ENCODE measurements at regions not wholly inside any gene's neighbourhood (a gene's known extent, or its start where the extent isn't known, plus 50 kb on each side); places are given as distances from the start of the nearest gene placed in this dataset.
"Not testable (repeated sequence)": the region's sequence is repeated elsewhere in the genome, so short reads cannot be mapped to it uniquely, and the experiment has no call there.

DNA sequence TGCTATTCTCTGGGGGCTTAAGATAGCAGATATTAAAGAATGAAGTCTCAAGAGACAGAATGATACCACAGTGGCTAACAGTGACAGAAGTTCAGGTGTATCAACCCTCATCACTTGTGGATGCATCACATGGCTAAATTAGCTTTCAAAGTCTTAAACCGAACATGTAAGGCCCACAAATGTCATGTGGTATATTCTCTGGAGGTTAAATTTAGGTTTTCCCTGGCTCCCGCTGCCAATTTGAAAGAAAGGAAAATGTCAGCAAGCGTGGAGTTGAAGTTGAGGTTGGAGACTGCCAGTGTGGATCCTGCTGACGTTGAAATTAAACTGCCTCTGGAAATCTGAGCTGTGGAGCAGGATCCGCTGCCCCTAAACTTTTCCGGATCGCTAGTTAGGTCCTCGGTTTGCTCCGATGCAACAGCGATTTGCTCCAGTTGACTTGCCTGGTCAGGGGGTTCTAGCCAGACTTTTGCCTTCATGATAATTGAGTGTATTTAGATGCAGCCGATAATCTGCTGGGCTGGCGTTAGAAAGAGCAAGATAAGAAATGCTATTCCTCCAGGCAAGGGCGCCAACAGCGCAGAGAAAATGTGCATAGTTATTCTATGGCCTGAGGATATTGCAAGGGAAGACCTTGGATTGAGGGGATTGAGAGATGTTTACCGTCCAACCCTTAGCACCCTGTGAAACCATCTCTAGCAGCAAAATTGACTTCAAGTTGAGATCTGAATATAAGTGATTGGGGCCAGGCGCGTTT lies 443.9 kb downstream of the TMEM114 start:
- ChIA-PET CTCF (no interaction called here), POLR2A (no interaction called here)

- POLR2A ChIA-PET = no interaction called here
- CTCF ChIA-PET = no interaction called here
Observed at GRCh38 chr16:8138666-8139065, 451.6 kb downstream of the TMEM114 start.

DNA sequence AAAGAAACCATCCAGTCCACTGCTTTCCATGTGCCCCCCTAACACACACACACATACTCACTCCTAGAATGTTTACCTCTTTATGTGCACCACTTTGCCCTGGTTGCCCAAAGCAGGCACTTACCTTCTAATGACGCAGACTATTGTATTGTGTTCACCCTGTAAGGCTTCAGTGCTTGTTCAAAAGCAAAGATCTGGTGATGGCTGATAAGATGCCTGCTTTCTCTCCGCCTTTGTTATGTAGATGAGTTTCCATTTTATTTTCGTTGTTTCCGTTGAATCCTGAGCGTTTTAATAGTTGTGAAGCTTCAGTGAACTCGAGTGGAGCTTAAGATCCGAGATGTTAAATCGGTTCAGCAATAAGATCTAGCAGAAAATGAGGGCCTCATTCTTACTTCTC lies 452.7 kb downstream of the TMEM114 start:
- POLR2A ChIA-PET = no interaction called here
- CTCF ChIA-PET = no interaction called here

GRCh38 chr16:8130197-8130596 lies 460.1 kb downstream of the TMEM114 start:
- ChIA-PET POLR2A (no interaction called here), CTCF (no interaction called here)

DNA sequence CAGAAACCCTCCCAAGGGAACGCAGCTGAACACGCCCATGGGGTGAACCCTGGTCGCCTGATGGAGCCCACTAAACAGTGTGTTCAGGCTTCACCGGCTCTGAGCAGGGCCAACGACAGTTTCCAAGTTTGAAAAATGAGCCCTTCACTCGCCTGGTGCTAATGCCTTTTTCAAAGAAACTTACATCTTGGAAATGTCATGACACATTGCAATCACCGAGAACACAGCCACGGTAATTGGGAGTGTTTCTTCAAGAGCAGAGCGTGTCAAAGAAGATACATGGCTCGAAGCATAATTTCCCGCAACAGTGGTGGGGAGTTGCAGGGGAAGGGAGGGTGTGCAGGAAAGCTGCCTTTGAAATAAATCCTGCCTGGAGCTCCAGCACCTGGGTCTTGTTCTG lies 463.2 kb downstream of the TMEM114 start:
- ChIA-PET CTCF (no interaction called here), POLR2A (no interaction called here)

- CTCF ChIA-PET = no interaction called here
- POLR2A ChIA-PET = no interaction called here
Observed at GRCh38 chr16:8126313-8126712, 464.0 kb downstream of the TMEM114 start.

GRCh38 chr16:8120001-8120400 lies 470.3 kb downstream of the TMEM114 start:
- ChIA-PET CTCF (no interaction called here), POLR2A (no interaction called here)

DNA sequence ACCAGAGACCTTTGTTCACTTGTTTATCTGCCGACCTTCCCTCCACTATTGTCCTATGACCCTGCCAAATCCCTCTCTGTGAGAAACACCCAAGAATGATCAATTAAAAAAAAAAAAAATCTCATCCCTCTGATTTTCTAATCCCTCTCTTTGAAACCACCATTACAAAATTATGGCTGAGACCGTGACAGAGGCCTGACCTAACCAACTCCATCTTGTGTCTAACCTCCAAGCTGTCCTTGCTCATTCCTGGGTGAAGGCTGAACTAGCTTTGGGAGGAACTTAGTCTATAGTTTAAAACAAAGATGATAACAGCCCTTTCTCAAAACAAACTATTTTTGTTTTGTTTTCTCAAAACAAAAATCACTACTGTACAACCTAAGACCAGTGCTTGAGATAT lies 474.5 kb downstream of the TMEM114 start:
- ChIA-PET POLR2A (no interaction called here), CTCF (no interaction called here)

GRCh38 chr16:8114941-8115340 lies 475.4 kb downstream of the TMEM114 start:
- POLR2A ChIA-PET = not testable (repeated sequence)

DNA sequence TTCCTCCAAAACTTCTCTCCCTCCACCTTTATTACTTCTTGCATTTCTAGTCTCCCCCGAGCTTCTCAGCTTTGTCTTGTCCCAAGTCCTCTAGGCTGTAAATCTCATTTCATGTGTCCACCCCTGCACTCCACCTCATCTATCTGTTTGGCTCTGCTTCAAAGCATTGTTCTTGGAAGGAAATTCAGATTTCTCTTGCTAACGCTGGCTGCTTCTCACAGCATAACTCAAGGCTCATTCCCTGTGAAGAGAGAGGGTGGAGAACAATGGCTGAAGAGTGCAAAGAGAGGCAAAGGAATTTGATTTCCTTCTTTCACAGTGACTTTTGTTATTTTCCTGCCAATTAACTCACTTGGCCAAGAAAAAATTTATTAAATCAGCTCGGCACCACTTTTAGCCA lies 476.5 kb downstream of the TMEM114 start:
- CTCF ChIA-PET = no interaction called here
- POLR2A ChIA-PET = no interaction called here

More at GRCh38 chr16:8114941-8115340, 475.4 kb downstream of the TMEM114 start:
- CTCF ChIA-PET = not testable (repeated sequence)

DNA sequence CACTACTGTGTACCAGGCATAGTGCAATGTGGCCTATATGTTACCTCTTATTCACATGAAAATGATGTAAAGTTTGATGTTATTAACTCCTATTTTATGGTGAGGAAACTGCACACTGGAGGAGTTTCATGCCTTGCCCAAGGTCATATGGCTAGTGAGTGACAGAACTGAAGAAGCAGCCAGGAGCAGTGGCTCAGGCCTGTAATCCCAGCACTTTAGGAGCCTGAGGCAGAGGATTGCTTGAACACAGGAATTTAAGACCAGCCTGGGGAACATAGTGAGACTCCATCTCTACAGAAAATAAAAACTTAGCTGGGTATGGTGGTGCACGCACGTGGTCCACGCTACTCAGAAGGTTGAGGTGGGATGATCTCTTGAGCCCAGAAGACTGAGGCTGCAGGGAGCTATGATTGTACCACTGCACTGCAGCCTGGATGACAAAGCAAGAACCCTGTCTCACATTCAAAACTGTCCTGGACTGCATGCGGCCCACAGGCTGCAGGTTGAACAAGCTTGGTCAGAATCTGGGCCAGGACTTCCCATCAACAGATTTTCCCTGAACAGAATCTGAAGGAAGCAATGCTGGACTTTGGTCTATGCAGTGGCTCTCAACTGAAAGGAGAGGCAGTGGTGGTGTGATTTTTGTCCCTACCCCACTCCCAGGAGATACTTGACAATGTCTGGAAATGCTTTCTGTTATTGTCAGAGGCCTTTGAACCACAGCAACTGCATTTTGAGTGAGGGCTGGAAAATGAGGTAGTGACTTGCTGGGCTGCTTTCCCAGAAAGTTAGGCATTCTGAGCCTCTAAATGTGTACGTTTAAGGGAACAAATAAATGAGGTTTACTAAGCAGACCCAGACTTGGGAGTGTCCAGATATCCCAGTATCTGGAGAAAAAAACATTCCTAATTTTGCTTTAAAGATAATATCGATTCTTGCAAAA lies 479.5 kb downstream of the TMEM114 start:
- POLR2A ChIA-PET = no interaction called here

GRCh38 chr16:8109510-8110369 lies 480.6 kb downstream of the TMEM114 start:
- ChIA-PET POLR2A (no interaction called here), CTCF (no interaction called here)

More for the DNA sequence above, 479.5 kb downstream of the TMEM114 start:
- CTCF ChIA-PET = no interaction called here

DNA sequence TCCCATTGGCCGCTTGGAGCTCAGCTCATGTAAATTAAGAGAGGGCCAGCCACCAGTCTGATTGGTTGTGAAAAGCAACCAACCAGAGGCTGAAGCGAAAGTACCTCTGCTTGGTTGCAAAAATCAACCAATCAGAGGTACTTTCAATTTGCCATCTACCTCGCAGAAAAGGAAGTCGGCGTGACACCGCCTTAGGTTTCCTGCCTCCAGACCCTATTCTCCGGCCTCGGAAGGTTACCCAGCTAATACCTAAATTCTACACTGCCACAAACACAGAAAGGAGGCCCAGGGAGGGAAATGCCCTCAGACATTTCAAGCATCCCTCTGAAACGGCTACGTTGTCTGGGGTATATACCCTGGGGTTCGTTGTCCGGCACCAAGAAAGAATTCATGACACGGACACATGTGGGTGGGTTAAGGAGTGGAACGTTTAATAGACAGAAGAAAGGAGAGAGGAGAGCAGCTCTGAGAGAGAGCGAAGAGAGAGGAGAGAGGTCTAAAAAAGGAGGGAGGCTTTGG lies 481.3 kb downstream of the TMEM114 start:
- ChIA-PET CTCF (interaction anchor here (0.7 kb wide), 1 partner anchor 44 kb away, joined by 3 read pairs; no protein-coding TSS in a partner anchor), POLR2A (no interaction called here)

DNA sequence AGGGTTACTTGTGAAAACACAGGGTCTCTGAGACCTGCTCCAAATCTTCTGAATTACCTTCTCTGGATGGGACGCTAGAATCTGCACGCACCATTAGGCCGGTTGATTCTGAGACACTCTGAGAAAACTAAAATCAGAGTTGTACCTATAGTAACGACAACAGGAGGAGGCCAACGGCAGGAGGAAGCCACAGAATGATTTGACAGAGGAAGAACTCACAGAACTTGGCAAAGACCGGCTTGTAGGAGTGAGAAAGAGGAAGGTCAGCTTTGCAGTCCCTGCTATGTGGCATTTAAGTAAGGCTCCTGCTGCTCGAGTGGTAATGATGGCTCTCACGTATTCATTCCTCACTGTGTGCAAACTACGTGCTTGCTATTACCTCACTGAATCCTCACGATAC lies 483.0 kb downstream of the TMEM114 start:
- ChIA-PET CTCF (no interaction called here), POLR2A (no interaction called here)

- ChIA-PET POLR2A (no interaction called here), CTCF (no interaction called here)
Observed at GRCh38 chr16:8103649-8104289, 486.5 kb downstream of the TMEM114 start.

DNA sequence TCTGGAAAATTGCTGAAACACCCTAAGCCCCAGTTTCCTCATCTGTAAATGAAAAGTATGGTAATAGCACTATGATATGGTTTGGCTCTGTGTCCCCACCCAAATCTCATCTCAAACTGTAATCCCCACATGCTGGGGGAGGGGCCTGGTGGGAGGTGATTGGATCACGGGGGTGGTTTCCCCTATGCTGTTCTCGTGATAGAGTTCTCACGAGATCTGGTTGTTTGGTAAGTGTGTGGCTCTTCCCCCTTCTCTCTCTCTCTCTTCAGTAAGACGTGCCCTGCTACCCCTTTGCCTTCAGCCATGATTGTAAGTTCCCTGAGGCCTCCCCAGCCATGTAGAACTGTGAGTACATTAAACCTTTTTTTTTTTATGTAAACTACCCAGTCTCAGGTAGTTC lies 490.7 kb downstream of the TMEM114 start:
- POLR2A ChIA-PET = no interaction called here
- CTCF ChIA-PET = no interaction called here

DNA sequence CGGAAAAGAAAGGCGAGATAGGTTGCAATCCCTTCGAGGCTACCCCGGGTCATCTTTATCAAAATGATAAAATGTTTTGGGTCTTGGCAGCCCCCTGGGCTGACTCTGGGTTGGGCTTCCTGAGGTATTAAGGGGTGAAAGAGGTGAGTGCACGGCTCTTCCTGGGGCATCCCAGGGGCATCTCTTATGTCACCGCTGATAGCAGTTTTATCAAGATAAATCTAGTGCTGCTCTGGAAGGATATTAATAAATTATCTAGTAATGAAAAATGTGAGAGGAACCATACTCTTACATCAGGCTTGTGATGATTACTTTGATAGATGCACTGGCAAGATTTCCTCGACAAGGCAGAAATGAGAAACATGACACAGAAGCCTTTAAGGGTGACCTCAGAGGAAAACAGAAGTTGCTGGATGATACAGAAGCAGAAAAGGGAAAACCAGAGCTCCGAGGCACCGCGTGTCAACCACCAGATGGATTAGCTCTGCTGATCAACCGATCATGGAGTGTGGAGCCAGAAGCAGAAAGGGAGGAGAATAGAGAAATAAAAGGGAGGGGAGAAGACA lies 491.3 kb downstream of the TMEM114 start:
- CTCF ChIA-PET = no interaction called here
- POLR2A ChIA-PET = no interaction called here

- CTCF ChIA-PET = no interaction called here
- POLR2A ChIA-PET = no interaction called here
Observed at GRCh38 chr16:8096211-8096610, 494.1 kb downstream of the TMEM114 start.

GRCh38 chr16:8094696-8095095 lies 495.6 kb downstream of the TMEM114 start:
- CTCF ChIA-PET = no interaction called here
- POLR2A ChIA-PET = no interaction called here
